ENCODE measurements at regions not wholly inside any gene's neighbourhood (a gene's known extent, or its start where the extent isn't known, plus 50 kb on each side); places are given as distances from the start of the nearest gene placed in this dataset.

DNA sequence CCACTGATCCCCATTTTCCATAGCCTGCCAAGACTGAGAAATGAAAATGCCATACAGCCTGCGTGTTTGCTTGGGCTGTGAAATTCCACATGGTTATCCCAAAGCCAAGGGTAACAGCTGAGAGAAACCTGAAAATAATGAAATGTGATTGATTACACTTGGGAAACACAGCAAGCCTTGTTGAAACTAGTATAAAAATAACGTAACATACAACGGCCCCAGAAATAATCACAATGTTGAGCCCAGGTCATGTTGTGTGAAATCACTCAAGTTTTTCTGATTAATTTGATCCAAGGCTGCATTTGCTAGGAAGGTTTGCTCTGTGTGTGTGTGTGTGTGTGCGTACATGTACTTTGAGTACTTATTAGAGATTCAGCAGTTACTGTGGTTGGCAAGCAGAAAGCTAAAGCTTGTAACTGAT is 269.0 kb downstream of the OXSM start:
- TF ChIP-seq POLR2A (IDR thresholded peaks at IDR 0.05), result no peak
- WGBS, 2 donors, result 22 to 38% methylated on average over 4 of the region's 4 CpGs
- no peaks in the 10 kb centered on the region for H3K4me1 ChIP-seq
- no peak overlapping the region for H3K4me3 ChIP-seq
- H3K27me3 ChIP-seq, result no peaks in the 10 kb centered on the region
- intact Hi-C loops (cut with DNase I), result no loop called here
- H3K27ac ChIP-seq, result peak overlapping the region in 1 of 4 donors; percentile 13
- no peaks in the 10 kb centered on the region for H3K9me3 ChIP-seq
- no peaks in the 10 kb centered on the region for H3K36me3 ChIP-seq
- no peak for DNase-seq

DNA sequence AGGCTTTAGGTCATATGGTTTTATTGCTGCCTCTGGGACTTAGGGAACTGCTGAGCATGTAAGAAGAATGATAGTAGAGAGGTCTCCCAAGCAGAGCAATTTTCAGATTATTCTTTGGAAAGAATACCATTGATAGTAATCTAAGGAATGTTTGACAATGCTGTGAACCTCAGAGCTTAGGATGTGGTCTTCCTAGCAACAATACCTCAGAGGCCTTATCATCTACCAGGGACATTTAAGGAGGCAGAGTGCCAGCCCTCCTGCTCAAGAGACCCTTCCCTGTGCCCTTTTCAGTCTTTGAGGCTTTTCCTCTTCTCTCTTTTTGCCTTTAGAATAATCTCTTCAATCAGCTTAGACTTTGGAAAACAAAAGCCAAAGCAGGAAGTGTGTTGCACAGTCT is 272.1 kb downstream of the OXSM start:
- H3K36me3 ChIP-seq, result no peaks in the 10 kb centered on the region
- intact Hi-C loops (cut with DNase I), result no loop called here
- no peak overlapping the region for H3K27ac ChIP-seq
- no peaks in the 10 kb centered on the region for H3K4me1 ChIP-seq
- no peak overlapping the region for H3K4me3 ChIP-seq
- H3K27me3 ChIP-seq, result no peaks in the 10 kb centered on the region
- H3K9me3 ChIP-seq, result no peaks in the 10 kb centered on the region
- no peak for TF ChIP-seq POLR2A (IDR thresholded peaks at IDR 0.05)
- TF ChIP-seq, protein P1, sequence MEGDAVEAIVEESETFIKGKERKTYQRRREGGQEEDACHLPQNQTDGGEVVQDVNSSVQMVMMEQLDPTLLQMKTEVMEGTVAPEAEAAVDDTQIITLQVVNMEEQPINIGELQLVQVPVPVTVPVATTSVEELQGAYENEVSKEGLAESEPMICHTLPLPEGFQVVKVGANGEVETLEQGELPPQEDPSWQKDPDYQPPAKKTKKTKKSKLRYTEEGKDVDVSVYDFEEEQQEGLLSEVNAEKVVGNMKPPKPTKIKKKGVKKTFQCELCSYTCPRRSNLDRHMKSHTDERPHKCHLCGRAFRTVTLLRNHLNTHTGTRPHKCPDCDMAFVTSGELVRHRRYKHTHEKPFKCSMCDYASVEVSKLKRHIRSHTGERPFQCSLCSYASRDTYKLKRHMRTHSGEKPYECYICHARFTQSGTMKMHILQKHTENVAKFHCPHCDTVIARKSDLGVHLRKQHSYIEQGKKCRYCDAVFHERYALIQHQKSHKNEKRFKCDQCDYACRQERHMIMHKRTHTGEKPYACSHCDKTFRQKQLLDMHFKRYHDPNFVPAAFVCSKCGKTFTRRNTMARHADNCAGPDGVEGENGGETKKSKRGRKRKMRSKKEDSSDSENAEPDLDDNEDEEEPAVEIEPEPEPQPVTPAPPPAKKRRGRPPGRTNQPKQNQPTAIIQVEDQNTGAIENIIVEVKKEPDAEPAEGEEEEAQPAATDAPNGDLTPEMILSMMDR (IDR thresholded peaks at IDR 0.05), result no peak
- DNase-seq, result no peak

- intact Hi-C loops (cut with DNase I), result no loop called here
- H3K36me3 ChIP-seq, result no peaks in the 10 kb centered on the region
- DNase-seq, result no peak
- no peak for TF ChIP-seq POLR2A (IDR thresholded peaks at IDR 0.05)
- TF ChIP-seq, protein P1 (IDR thresholded peaks at IDR 0.05), result no peak
- H3K9me3 ChIP-seq, result no peaks in the 10 kb centered on the region
- no peak overlapping the region for H3K27ac ChIP-seq
- no peak overlapping the region for H3K4me3 ChIP-seq
- WGBS, 2 donors, result 88 to 92% methylated on average over 1 of the region's 1 CpG
- no peaks in the 10 kb centered on the region for H3K27me3 ChIP-seq
- H3K4me1 ChIP-seq, result no peaks in the 10 kb centered on the region
Measured at GRCh38 chr3:26064297-26064696, 274.4 kb downstream of the OXSM start.

- intact Hi-C loops (cut with DNase I), result no loop called here
- DNase-seq, result no peak
- no peaks in the 10 kb centered on the region for H3K9me3 ChIP-seq
- no peaks in the 10 kb centered on the region for H3K36me3 ChIP-seq
- WGBS, 2 donors, result 70 to 85% methylated on average over 4 of the region's 4 CpGs
- H3K27me3 ChIP-seq, result no peaks in the 10 kb centered on the region
- H3K4me1 ChIP-seq, result no peaks in the 10 kb centered on the region
- peak overlapping the region in 3 of 4 donors; percentile 4 to 41 (median 5) for H3K27ac ChIP-seq
- no peak overlapping the region for H3K4me3 ChIP-seq
- TF ChIP-seq, protein P1 (IDR thresholded peaks at IDR 0.05), result no peak
- no peak for TF ChIP-seq POLR2A (IDR thresholded peaks at IDR 0.05)
Measured at GRCh38 chr3:26068890-26069289, 279.0 kb downstream of the OXSM start.

DNA sequence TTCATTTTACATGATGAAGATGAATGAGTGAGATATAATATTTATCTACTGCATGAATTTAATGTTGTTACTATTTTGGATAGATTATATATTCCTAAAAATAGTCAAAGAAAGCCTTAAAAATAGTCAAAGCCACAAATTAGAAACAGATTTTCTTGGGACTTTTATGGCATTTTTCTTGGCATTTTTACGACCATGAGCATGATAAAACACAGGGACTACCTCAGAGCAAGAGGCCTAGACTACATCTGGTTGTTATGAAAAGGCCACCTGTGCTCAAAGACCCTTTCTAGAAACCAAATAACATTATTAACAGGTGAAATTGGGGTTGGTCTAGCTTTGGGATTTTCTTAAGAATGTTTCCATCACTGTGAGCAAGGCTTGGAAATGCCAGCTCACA is 281.0 kb downstream of the OXSM start:
- no peaks in the 10 kb centered on the region for H3K9me3 ChIP-seq
- TF ChIP-seq, protein P1 (IDR thresholded peaks at IDR 0.05), result no peak
- TF ChIP-seq POLR2A (IDR thresholded peaks at IDR 0.05), result no peak
- H3K4me1 ChIP-seq, result no peaks in the 10 kb centered on the region
- H3K27ac ChIP-seq, result no peak overlapping the region
- no peaks in the 10 kb centered on the region for H3K27me3 ChIP-seq
- no peak for DNase-seq
- 75 to 76% methylated on average over 1 of the region's 1 CpG for WGBS, 2 donors
- intact Hi-C loops (cut with DNase I), result no loop called here
- H3K36me3 ChIP-seq, result no peaks in the 10 kb centered on the region
- no peak overlapping the region for H3K4me3 ChIP-seq

GRCh38 chr3:26074080-26074479 is 284.2 kb downstream of the OXSM start:
- H3K36me3 ChIP-seq, result no peaks in the 10 kb centered on the region
- 85 to 91% methylated on average over 1 of the region's 1 CpG for WGBS, 2 donors
- H3K27ac ChIP-seq, result no peak overlapping the region
- intact Hi-C loops (cut with DNase I), result no loop called here
- H3K27me3 ChIP-seq, result no peaks in the 10 kb centered on the region
- TF ChIP-seq POLR2A (IDR thresholded peaks at IDR 0.05), result no peak
- TF ChIP-seq, protein P1 (IDR thresholded peaks at IDR 0.05), result no peak
- no peaks in the 10 kb centered on the region for H3K9me3 ChIP-seq
- no peak overlapping the region for H3K4me3 ChIP-seq
- no peaks in the 10 kb centered on the region for H3K4me1 ChIP-seq
- no peak for DNase-seq
